DND-41 (cell line): ENCODE measurements at regions not wholly inside any gene's neighbourhood (a gene's known extent, or its start where the extent isn't known, plus 50 kb on each side); places are given as distances from the start of the nearest gene placed in this dataset.

Source experiments
- CTCF ChIP-seq: IDR thresholded peaks from 2 replicates; pipeline ENCODE4 v1.5.1; 2012; ENCODE audit warnings: borderline replicate concordance, low read length, moderate library complexity, mild to moderate bottlenecking; ENCODE audit not compliant: poor library complexity, severe bottlenecking; ENCODE audit errors: extremely low read depth
- EZH2 ChIP-seq: IDR thresholded peaks from 3 replicates; pipeline ENCODE4 v1.6.1; 2012; ENCODE audit warnings: borderline replicate concordance, low read depth, mild to moderate bottlenecking, moderate library complexity, low read length, inconsistent platforms; ENCODE audit not compliant: severe bottlenecking

- TF ChIP-seq CTCF (no peak), EZH2 (no peak)
Observed at GRCh38 chr14:103194256-103195045, 71.2 kb downstream of the TNFAIP2 start.
